22Rv1 (cell line): ENCODE measurements at regions not wholly inside any gene's neighbourhood (a gene's known extent, or its start where the extent isn't known, plus 50 kb on each side); places are given as distances from the start of the nearest gene placed in this dataset.

Experiments
- CTCF ChIP-seq: fragments of 450-650 bp; IDR thresholded peaks from 2 replicates; pipeline ENCODE4 v1.5.1; 2017; ENCODE audit warnings: mild to moderate bottlenecking
- ZFX ChIP-seq: fragments of 450-650 bp; IDR thresholded peaks from 2 replicates; pipeline ENCODE4 v1.6.1; 2017; ENCODE audit warnings: antibody characterized with exemption, borderline replicate concordance

GRCh38 chrX:34223574-34223973 is 91.5 kb upstream of the FAM47A start:
- no peak for TF ChIP-seq CTCF
- TF ChIP-seq ZFX = no peak
